HepG2 (cell line): ENCODE measurements at regions not wholly inside any gene's neighbourhood (a gene's known extent, or its start where the extent isn't known, plus 50 kb on each side); places are given as distances from the start of the nearest gene placed in this dataset.
A peak's percentile ranks its signal among the peaks of the same experiment; 100 is the strongest.

Source experiments
- DR1 ChIP-seq: sonication (generic); formaldehyde crosslinking; IDR thresholded peaks from 2 replicates; pipeline ENCODE4 v1.8.0; 2021; ENCODE audit warnings: mild to moderate bottlenecking, missing genetic modification reagents, inconsistent platforms
- EHMT2 ChIP-seq: fragments of 200-600 bp; sonication (generic); IDR thresholded peaks from 2 replicates; pipeline ENCODE4 v1.7.0; 2017; ENCODE audit warnings: antibody characterized with exemption, low read depth, low read length, borderline replicate concordance
- GTF3A ChIP-seq: sonication (generic); formaldehyde crosslinking; conservative IDR thresholded peaks from 2 replicates; pipeline ENCODE4 v1.4.0; 2020; ENCODE audit warnings: mild to moderate bottlenecking, missing genetic modification reagents
- HHEX ChIP-seq: IDR thresholded peaks from 2 replicates; pipeline ENCODE4 v1.6.1; 2016; ENCODE audit warnings: control low read depth
- HNRNPH1 ChIP-seq: fragments of 200-400 bp; formaldehyde crosslinking; optimal IDR thresholded peaks from 2 replicates; pipeline ENCODE3; 2017; ENCODE audit warnings: mild to moderate bottlenecking, low read depth, low read length
- KDM1A ChIP-seq: IDR thresholded peaks from 2 replicates; pipeline ENCODE4 v1.6.1; 2016; ENCODE audit warnings: missing compliant biosample characterization
- KDM2A ChIP-seq: sonication (generic); formaldehyde crosslinking; IDR thresholded peaks from 2 replicates; pipeline ENCODE4 v1.4.0; 2020; ENCODE audit warnings: low read depth, missing genetic modification reagents, borderline replicate concordance
- KLF15 ChIP-seq: sonication (generic); formaldehyde crosslinking; IDR thresholded peaks from 2 replicates; pipeline ENCODE4 v1.8.1; 2023; ENCODE audit warnings: borderline replicate concordance, mild to moderate bottlenecking, inconsistent platforms, missing genetic modification reagents, mixed read lengths
- MEIS1 ChIP-seq: sonication (generic); formaldehyde crosslinking; IDR thresholded peaks from 2 replicates; pipeline ENCODE4 v1.9.0; 2021; ENCODE audit warnings: mild to moderate bottlenecking, missing genetic modification reagents, moderate library complexity, borderline replicate concordance
- NR2F2 ChIP-seq: IDR thresholded peaks from 2 replicates; pipeline ENCODE4 v1.6.1; 2012; ENCODE audit warnings: low read depth, inconsistent platforms, borderline replicate concordance
- RFX3 ChIP-seq: IDR thresholded peaks from 2 replicates; pipeline ENCODE4 v1.6.1; 2016; ENCODE audit warnings: missing biosample characterization, missing genetic modification reagents
- SMAD9 ChIP-seq: sonication (generic); formaldehyde crosslinking; IDR thresholded peaks from 2 replicates; pipeline ENCODE4 v1.5.1; 2020; ENCODE audit warnings: mild to moderate bottlenecking, missing genetic modification reagents
- SMARCC2 ChIP-seq: fragments of 450-650 bp; IDR thresholded peaks from 2 replicates; pipeline ENCODE4 v1.6.1; 2017; ENCODE audit warnings: antibody characterized with exemption, mild to moderate bottlenecking
- SMC3 ChIP-seq: IDR thresholded peaks from 2 replicates; pipeline ENCODE4 v1.6.1; 2011; ENCODE audit warnings: low read length, improper control_type of control experiment
- SSRP1 ChIP-seq: IDR thresholded peaks from 2 replicates; pipeline ENCODE4 v1.6.1; 2016; ENCODE audit warnings: control low read depth
- ZNF3 ChIP-seq: IDR thresholded peaks from 2 replicates; pipeline ENCODE4 v1.7.0; 2017; ENCODE audit warnings: inconsistent platforms
- ZNF431 ChIP-seq: sonication (generic); formaldehyde crosslinking; IDR thresholded peaks from 2 replicates; pipeline ENCODE4 v1.9.0; 2022; ENCODE audit warnings: missing genetic modification reagents, low read depth, mild to moderate bottlenecking, borderline replicate concordance
- ZNF562 ChIP-seq: sonication (generic); formaldehyde crosslinking; IDR thresholded peaks from 2 replicates; pipeline ENCODE4 v1.8.0; 2022; ENCODE audit warnings: missing genetic modification reagents, borderline replicate concordance
- ZNF879 ChIP-seq: sonication (generic); formaldehyde crosslinking; IDR thresholded peaks from 2 replicates; pipeline ENCODE4 v1.8.1; 2023; ENCODE audit warnings: missing genetic modification reagents
- TF ChIP-seq, protein P1 (sequence below): sonication (generic); formaldehyde crosslinking; IDR thresholded peaks from 2 replicates; pipeline ENCODE4 v1.4.0; 2020; ENCODE audit warnings: missing genetic modification reagents, low read depth, mild to moderate bottlenecking, borderline replicate concordance
- TF ChIP-seq, protein P2 (sequence below), 2 experiments: sonication (generic) in 1 of 2; formaldehyde crosslinking in 1 of 2; IDR thresholded peaks; 2 replicates each; pipeline versions ENCODE4 v1.4.0 to v1.6.1; 2016 to 2020; ENCODE audit warnings: borderline replicate concordance in 1 of 2, low read depth in 1 of 2, mild to moderate bottlenecking in 1 of 2, missing genetic modification reagents in 1 of 2
- TF ChIP-seq, protein P3 (sequence below): sonication (generic); formaldehyde crosslinking; IDR thresholded peaks from 2 replicates; pipeline ENCODE4 v1.5.1; 2020; ENCODE audit warnings: missing genetic modification reagents, mild to moderate bottlenecking, borderline replicate concordance
- TF ChIP-seq, protein P4 (sequence below): sonication (generic); formaldehyde crosslinking; IDR thresholded peaks from 2 replicates; pipeline ENCODE4 v1.4.0; 2020; ENCODE audit warnings: missing genetic modification reagents

DNA sequence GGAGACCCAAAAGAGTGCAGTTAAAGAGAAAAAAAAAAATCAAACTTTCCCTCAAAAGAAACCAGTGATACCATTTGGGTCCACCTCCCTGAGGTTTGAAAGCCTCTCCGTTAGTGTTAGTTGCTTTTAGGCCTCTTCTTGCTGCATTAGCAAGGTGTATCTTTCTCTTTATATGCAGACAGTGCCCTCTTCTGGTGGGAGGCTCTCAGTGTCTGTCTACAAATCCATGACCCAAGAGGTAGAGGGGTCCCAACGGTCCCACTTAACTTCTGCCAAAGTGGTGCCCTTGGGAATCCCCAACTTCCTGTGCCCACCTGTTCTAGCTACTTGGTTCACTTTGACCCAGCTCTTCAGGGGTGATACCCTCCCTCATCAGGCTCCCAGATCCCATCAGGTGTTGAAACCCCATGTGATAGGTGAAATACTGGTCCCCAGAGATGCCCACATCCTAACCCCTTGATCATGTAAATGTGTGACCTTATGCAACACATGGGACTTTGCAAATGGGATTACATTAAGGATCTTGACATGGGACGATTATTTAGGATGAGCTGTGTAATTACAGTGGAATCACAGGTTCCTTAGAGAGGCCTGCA is 63.7 kb upstream of the CD99 start (continued):
- TF ChIP-seq HNRNPH1 (no peak), EHMT2 (no peak), ZNF879 (no peak), SMC3 (peak; percentile 70), KLF15 (no peak), DR1 (CRISPR knock-in tag) (no peak), KDM2A (CRISPR knock-in tag) (no peak), NR2F2 (no peak), RFX3 (no peak), HHEX (CRISPR knock-in tag) (no peak), KDM1A (CRISPR knock-in tag) (no peak), SSRP1 (CRISPR knock-in tag) (no peak), GTF3A (CRISPR knock-in tag) (no peak), ZNF431 (CRISPR knock-in tag) (no peak), ZNF3 (CRISPR knock-in tag) (no peak), ZNF562 (CRISPR knock-in tag) (no peak), SMARCC2 (no peak), SMAD9 (no peak), MEIS1 (CRISPR knock-in tag) (no peak)
- TF ChIP-seq, protein P1, sequence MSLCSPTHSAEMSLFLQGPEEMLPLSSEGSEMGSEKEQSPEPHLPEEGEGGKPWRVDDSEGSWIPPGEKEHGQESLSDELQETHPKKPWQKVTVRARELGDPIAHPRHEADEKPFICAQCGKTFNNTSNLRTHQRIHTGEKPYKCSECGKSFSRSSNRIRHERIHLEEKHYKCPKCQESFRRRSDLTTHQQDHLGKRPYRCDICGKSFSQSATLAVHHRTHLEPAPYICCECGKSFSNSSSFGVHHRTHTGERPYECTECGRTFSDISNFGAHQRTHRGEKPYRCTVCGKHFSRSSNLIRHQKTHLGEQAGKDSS (CRISPR knock-in tag), result no peak
- TF ChIP-seq, protein P2, sequence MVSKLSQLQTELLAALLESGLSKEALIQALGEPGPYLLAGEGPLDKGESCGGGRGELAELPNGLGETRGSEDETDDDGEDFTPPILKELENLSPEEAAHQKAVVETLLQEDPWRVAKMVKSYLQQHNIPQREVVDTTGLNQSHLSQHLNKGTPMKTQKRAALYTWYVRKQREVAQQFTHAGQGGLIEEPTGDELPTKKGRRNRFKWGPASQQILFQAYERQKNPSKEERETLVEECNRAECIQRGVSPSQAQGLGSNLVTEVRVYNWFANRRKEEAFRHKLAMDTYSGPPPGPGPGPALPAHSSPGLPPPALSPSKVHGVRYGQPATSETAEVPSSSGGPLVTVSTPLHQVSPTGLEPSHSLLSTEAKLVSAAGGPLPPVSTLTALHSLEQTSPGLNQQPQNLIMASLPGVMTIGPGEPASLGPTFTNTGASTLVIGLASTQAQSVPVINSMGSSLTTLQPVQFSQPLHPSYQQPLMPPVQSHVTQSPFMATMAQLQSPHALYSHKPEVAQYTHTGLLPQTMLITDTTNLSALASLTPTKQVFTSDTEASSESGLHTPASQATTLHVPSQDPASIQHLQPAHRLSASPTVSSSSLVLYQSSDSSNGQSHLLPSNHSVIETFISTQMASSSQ (IDR thresholded peaks at IDR 0.05; ENCODE audit: low read depth), result no peak
- TF ChIP-seq, protein P2 (CRISPR knock-in tag; IDR thresholded peaks at IDR 0.05; ENCODE audit: borderline replicate concordance), result no peak
- TF ChIP-seq, protein P3, sequence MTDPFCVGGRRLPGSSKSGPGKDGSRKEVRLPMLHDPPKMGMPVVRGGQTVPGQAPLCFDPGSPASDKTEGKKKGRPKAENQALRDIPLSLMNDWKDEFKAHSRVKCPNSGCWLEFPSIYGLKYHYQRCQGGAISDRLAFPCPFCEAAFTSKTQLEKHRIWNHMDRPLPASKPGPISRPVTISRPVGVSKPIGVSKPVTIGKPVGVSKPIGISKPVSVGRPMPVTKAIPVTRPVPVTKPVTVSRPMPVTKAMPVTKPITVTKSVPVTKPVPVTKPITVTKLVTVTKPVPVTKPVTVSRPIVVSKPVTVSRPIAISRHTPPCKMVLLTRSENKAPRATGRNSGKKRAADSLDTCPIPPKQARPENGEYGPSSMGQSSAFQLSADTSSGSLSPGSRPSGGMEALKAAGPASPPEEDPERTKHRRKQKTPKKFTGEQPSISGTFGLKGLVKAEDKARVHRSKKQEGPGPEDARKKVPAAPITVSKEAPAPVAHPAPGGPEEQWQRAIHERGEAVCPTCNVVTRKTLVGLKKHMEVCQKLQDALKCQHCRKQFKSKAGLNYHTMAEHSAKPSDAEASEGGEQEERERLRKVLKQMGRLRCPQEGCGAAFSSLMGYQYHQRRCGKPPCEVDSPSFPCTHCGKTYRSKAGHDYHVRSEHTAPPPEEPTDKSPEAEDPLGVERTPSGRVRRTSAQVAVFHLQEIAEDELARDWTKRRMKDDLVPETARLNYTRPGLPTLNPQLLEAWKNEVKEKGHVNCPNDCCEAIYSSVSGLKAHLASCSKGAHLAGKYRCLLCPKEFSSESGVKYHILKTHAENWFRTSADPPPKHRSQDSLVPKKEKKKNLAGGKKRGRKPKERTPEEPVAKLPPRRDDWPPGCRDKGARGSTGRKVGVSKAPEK, result no peak
- TF ChIP-seq, protein P4, sequence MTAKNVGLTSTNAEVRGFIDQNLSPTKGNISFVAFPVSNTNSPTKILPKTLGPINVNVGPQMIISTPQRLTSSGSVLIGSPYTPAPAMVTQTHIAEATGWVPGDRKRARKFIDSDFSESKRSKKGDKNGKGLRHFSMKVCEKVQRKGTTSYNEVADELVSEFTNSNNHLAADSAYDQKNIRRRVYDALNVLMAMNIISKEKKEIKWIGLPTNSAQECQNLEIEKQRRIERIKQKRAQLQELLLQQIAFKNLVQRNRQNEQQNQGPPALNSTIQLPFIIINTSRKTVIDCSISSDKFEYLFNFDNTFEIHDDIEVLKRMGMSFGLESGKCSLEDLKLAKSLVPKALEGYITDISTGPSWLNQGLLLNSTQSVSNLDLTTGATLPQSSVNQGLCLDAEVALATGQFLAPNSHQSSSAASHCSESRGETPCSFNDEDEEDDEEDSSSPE (CRISPR knock-in tag), result no peak
